ENCODE measurements at regions not wholly inside any gene's neighbourhood (a gene's known extent, or its start where the extent isn't known, plus 50 kb on each side); places are given as distances from the start of the nearest gene placed in this dataset.
"Not testable (repeated sequence)": the region's sequence is repeated elsewhere in the genome, so short reads cannot be mapped to it uniquely, and the experiment has no call there.

GRCh38 chr6:85000001-85000400, 235.6 kb upstream of the TBX18 start:
- intact Hi-C loops (cut with micrococcal nuclease): no loop called here
- Mint-ChIP-seq H3K27me3 (no peaks in the 10 kb centered on the region), H3K36me3 (ENCODE audit: low read depth) (no peaks in the 10 kb centered on the region), H3K4me1 (ENCODE audit: low read depth) (no peaks in the 10 kb centered on the region), H3K27ac (no peak overlapping the region), H3K4me3 (no peak overlapping the region), H3K9me3 (no peaks in the 10 kb centered on the region)

- intact Hi-C loops (cut with micrococcal nuclease): no loop called here
- Mint-ChIP-seq H3K27me3 (no peaks in the 10 kb centered on the region), H3K9me3 (no peaks in the 10 kb centered on the region), H3K36me3 (ENCODE audit: low read depth) (no peaks in the 10 kb centered on the region), H3K4me1 (ENCODE audit: low read depth) (no peaks in the 10 kb centered on the region), H3K4me3 (no peak overlapping the region), H3K27ac (no peak overlapping the region)
Measured at GRCh38 chr6:84998223-84998622, 233.8 kb upstream of the TBX18 start.

- intact Hi-C loops (cut with micrococcal nuclease); H3K27ac Mint-ChIP-seq; H3K36me3 Mint-ChIP-seq (ENCODE audit: low read depth); H3K4me1 Mint-ChIP-seq (ENCODE audit: low read depth); H3K27me3 Mint-ChIP-seq; H3K4me3 Mint-ChIP-seq: not testable (repeated sequence)
- peaks cover 41% of the 10 kb centered on the region for H3K9me3 Mint-ChIP-seq
Measured at GRCh38 chr6:84988766-84989165, 224.4 kb upstream of the TBX18 start.

- peaks cover 61% of the 10 kb centered on the region for H3K9me3 Mint-ChIP-seq
- H3K36me3 Mint-ChIP-seq (ENCODE audit: low read depth); H3K27ac Mint-ChIP-seq; H3K4me1 Mint-ChIP-seq (ENCODE audit: low read depth); intact Hi-C loops (cut with micrococcal nuclease); H3K4me3 Mint-ChIP-seq; H3K27me3 Mint-ChIP-seq: not testable (repeated sequence)
Measured at GRCh38 chr6:84985490-84985889, 221.1 kb upstream of the TBX18 start.

GRCh38 chr6:84979541-84979940, 215.1 kb upstream of the TBX18 start:
- no peaks in the 10 kb centered on the region for H3K4me1 Mint-ChIP-seq (ENCODE audit: low read depth)
- H3K27me3 Mint-ChIP-seq: no peaks in the 10 kb centered on the region
- H3K36me3 Mint-ChIP-seq (ENCODE audit: low read depth): no peaks in the 10 kb centered on the region
- peaks cover 20% of the 10 kb centered on the region for H3K9me3 Mint-ChIP-seq
- intact Hi-C loops (cut with micrococcal nuclease): no loop called here
- H3K4me3 Mint-ChIP-seq: no peak overlapping the region
- no peak overlapping the region for H3K27ac Mint-ChIP-seq

- Mint-ChIP-seq H3K4me1 (ENCODE audit: low read depth) (no peaks in the 10 kb centered on the region), H3K9me3 (peaks cover 13% of the 10 kb centered on the region), H3K36me3 (ENCODE audit: low read depth) (no peaks in the 10 kb centered on the region), H3K4me3 (no peak overlapping the region), H3K27ac (no peak overlapping the region), H3K27me3 (no peaks in the 10 kb centered on the region)
- intact Hi-C loops (cut with micrococcal nuclease): no loop called here
Measured at GRCh38 chr6:84977363-84977705, 212.9 kb upstream of the TBX18 start.

- no peaks in the 10 kb centered on the region for H3K36me3 Mint-ChIP-seq (ENCODE audit: low read depth)
- no peaks in the 10 kb centered on the region for H3K4me1 Mint-ChIP-seq (ENCODE audit: low read depth)
- H3K27ac Mint-ChIP-seq: no peak overlapping the region
- intact Hi-C loops (cut with micrococcal nuclease): no loop called here
- H3K27me3 Mint-ChIP-seq: no peaks in the 10 kb centered on the region
- H3K9me3 Mint-ChIP-seq: peaks cover 9% of the 10 kb centered on the region
- H3K4me3 Mint-ChIP-seq: no peak overlapping the region
Measured at GRCh38 chr6:84976526-84977362, 212.3 kb upstream of the TBX18 start.

- Mint-ChIP-seq H3K27me3 (no peaks in the 10 kb centered on the region), H3K4me1 (ENCODE audit: low read depth) (no peaks in the 10 kb centered on the region), H3K4me3 (no peak overlapping the region)
Measured at GRCh38 chr6:84975316-84975715, 210.9 kb upstream of the TBX18 start.

GRCh38 chr6:84973606-84974005, 209.2 kb upstream of the TBX18 start:
- Mint-ChIP-seq H3K4me1 (ENCODE audit: low read depth) (no peaks in the 10 kb centered on the region), H3K9me3 (peaks cover under 1% of the 10 kb centered on the region)
- intact Hi-C loops (cut with micrococcal nuclease): no loop called here

More at GRCh38 chr6:84975316-84975715, 210.9 kb upstream of the TBX18 start:
- intact Hi-C loops (cut with micrococcal nuclease): no loop called here
- Mint-ChIP-seq H3K27ac (no peak overlapping the region), H3K9me3 (no peaks in the 10 kb centered on the region), H3K36me3 (ENCODE audit: low read depth) (no peaks in the 10 kb centered on the region)

GRCh38 chr6:84967965-84968364, 203.6 kb upstream of the TBX18 start:
- Mint-ChIP-seq H3K27me3 (no peaks in the 10 kb centered on the region), H3K4me1 (ENCODE audit: low read depth) (no peaks in the 10 kb centered on the region), H3K4me3 (no peak overlapping the region), H3K9me3 (peaks cover 23% of the 10 kb centered on the region), H3K36me3 (ENCODE audit: low read depth) (no peaks in the 10 kb centered on the region), H3K27ac (no peak overlapping the region)
- intact Hi-C loops (cut with micrococcal nuclease): no loop called here

More at GRCh38 chr6:84973606-84974005, 209.2 kb upstream of the TBX18 start:
- Mint-ChIP-seq H3K36me3 (ENCODE audit: low read depth) (no peaks in the 10 kb centered on the region), H3K27ac (no peak overlapping the region), H3K4me3 (no peak overlapping the region), H3K27me3 (no peaks in the 10 kb centered on the region)

- Mint-ChIP-seq H3K9me3 (peaks cover 23% of the 10 kb centered on the region), H3K4me1 (ENCODE audit: low read depth) (no peaks in the 10 kb centered on the region), H3K27ac (no peak overlapping the region), H3K4me3 (no peak overlapping the region), H3K27me3 (no peaks in the 10 kb centered on the region), H3K36me3 (ENCODE audit: low read depth) (no peaks in the 10 kb centered on the region)
- intact Hi-C loops (cut with micrococcal nuclease): no loop called here
Measured at GRCh38 chr6:84967389-84967788, 203.0 kb upstream of the TBX18 start.

- no peaks in the 10 kb centered on the region for H3K36me3 Mint-ChIP-seq (ENCODE audit: low read depth)
- no peaks in the 10 kb centered on the region for H3K27me3 Mint-ChIP-seq
- no peak overlapping the region for H3K4me3 Mint-ChIP-seq
- intact Hi-C loops (cut with micrococcal nuclease): no loop called here
- H3K27ac Mint-ChIP-seq: no peak overlapping the region
- no peaks in the 10 kb centered on the region for H3K4me1 Mint-ChIP-seq (ENCODE audit: low read depth)
- peaks cover 27% of the 10 kb centered on the region for H3K9me3 Mint-ChIP-seq
Measured at GRCh38 chr6:84953111-84953755, 188.8 kb upstream of the TBX18 start.

- H3K4me3 Mint-ChIP-seq; intact Hi-C loops (cut with micrococcal nuclease); H3K27ac Mint-ChIP-seq; H3K36me3 Mint-ChIP-seq (ENCODE audit: low read depth); H3K27me3 Mint-ChIP-seq; H3K4me1 Mint-ChIP-seq (ENCODE audit: low read depth): not testable (repeated sequence)
- H3K9me3 Mint-ChIP-seq: peaks cover 29% of the 10 kb centered on the region
Measured at GRCh38 chr6:84944926-84945325, 180.5 kb upstream of the TBX18 start.

- Mint-ChIP-seq H3K27ac (no peak overlapping the region), H3K4me1 (ENCODE audit: low read depth) (no peaks in the 10 kb centered on the region), H3K36me3 (ENCODE audit: low read depth) (no peaks in the 10 kb centered on the region), H3K4me3 (no peak overlapping the region), H3K9me3 (peaks cover 23% of the 10 kb centered on the region), H3K27me3 (no peaks in the 10 kb centered on the region)
- intact Hi-C loops (cut with micrococcal nuclease): no loop called here
Measured at GRCh38 chr6:84943905-84944304, 179.5 kb upstream of the TBX18 start.

GRCh38 chr6:84941609-84942008, 177.2 kb upstream of the TBX18 start:
- H3K27ac Mint-ChIP-seq; intact Hi-C loops (cut with micrococcal nuclease); H3K4me1 Mint-ChIP-seq (ENCODE audit: low read depth); H3K36me3 Mint-ChIP-seq (ENCODE audit: low read depth); H3K27me3 Mint-ChIP-seq; H3K4me3 Mint-ChIP-seq: not testable (repeated sequence)
- H3K9me3 Mint-ChIP-seq: peaks cover 36% of the 10 kb centered on the region

All from dendritic cell treated with granulocyte-macrophage colony-stimulating factor and Interleukin-4, amounts not matched to agents 40 ng/mL and 50 ng/mL, for 4 days (primary cell).